ENCODE measurements at regions not wholly inside any gene's neighbourhood (a gene's known extent, or its start where the extent isn't known, plus 50 kb on each side); places are given as distances from the start of the nearest gene placed in this dataset.
"Not testable (repeated sequence)": the region's sequence is repeated elsewhere in the genome, so short reads cannot be mapped to it uniquely, and the experiment has no call there.

- DNase-seq = no peak
Measured at GRCh38 chrX:127782904-127783303, 269.3 kb downstream of the ACTRT1 start.

GRCh38 chrX:127764674-127765073 lies 287.5 kb downstream of the ACTRT1 start:
- no peak for DNase-seq

- no peak for DNase-seq
Measured at GRCh38 chrX:127762663-127763062, 289.5 kb downstream of the ACTRT1 start.

- no peak for DNase-seq
Measured at GRCh38 chrX:127732709-127733108, 319.5 kb downstream of the ACTRT1 start.

GRCh38 chrX:127726227-127726626 lies 326.0 kb downstream of the ACTRT1 start:
- no peak for DNase-seq

GRCh38 chrX:127708155-127708554 lies 344.0 kb downstream of the ACTRT1 start:
- DNase-seq = no peak

- DNase-seq = no peak
Measured at GRCh38 chrX:127702527-127702926, 349.7 kb downstream of the ACTRT1 start.

GRCh38 chrX:127662942-127663341 lies 389.3 kb downstream of the ACTRT1 start:
- not testable (repeated sequence) for DNase-seq

- no peak for DNase-seq
Measured at GRCh38 chrX:127649011-127649410, 403.2 kb downstream of the ACTRT1 start.

GRCh38 chrX:127621780-127622179 lies 430.4 kb downstream of the ACTRT1 start:
- DNase-seq = no peak

- DNase-seq = no peak
Measured at GRCh38 chrX:127606590-127606989, 445.6 kb downstream of the ACTRT1 start.

GRCh38 chrX:127596882-127597281 lies 455.3 kb downstream of the ACTRT1 start:
- no peak for DNase-seq

- DNase-seq = no peak
Measured at GRCh38 chrX:127578395-127578794, 473.8 kb downstream of the ACTRT1 start.

- no peak for DNase-seq
Measured at GRCh38 chrX:127577884-127578283, 474.3 kb downstream of the ACTRT1 start.

GRCh38 chrX:127574829-127575228 lies 477.4 kb downstream of the ACTRT1 start:
- DNase-seq = no peak

- DNase-seq = peak; percentile 56
Measured at GRCh38 chrX:127572471-127572870, 479.7 kb downstream of the ACTRT1 start.

GRCh38 chrX:127571834-127572233 lies 480.4 kb downstream of the ACTRT1 start:
- peak; percentile 61 for DNase-seq

- DNase-seq = no peak
Measured at GRCh38 chrX:127570276-127570675, 481.9 kb downstream of the ACTRT1 start.

- DNase-seq = peak; percentile 61
Measured at GRCh38 chrX:127568691-127569090, 483.5 kb downstream of the ACTRT1 start.

- no peak for DNase-seq
Measured at GRCh38 chrX:127558811-127559210, 493.4 kb downstream of the ACTRT1 start.

GRCh38 chrX:127552571-127552970 lies 499.6 kb downstream of the ACTRT1 start:
- no peak for DNase-seq

- no peak for DNase-seq
Measured at GRCh38 chrX:127519323-127519722, 532.9 kb downstream of the ACTRT1 start.

- DNase-seq = no peak
Measured at GRCh38 chrX:127490000-127490399, 562.2 kb downstream of the ACTRT1 start.

GRCh38 chrX:127466211-127466610 lies 586.0 kb downstream of the ACTRT1 start:
- no peak for DNase-seq

- DNase-seq = no peak
Measured at GRCh38 chrX:127459790-127460189, 592.4 kb downstream of the ACTRT1 start.

GRCh38 chrX:127457161-127457560 lies 595.0 kb downstream of the ACTRT1 start:
- no peak for DNase-seq

Data from inflammatory macrophage treated with lipopolysaccharide for 4 hours (primary cell).